HL-60 (cell line): ENCODE measurements at regions not wholly inside any gene's neighbourhood (a gene's known extent, or its start where the extent isn't known, plus 50 kb on each side); places are given as distances from the start of the nearest gene placed in this dataset.

Source experiments
- GABPA ChIP-seq: IDR thresholded peaks from 2 replicates; pipeline ENCODE4 v1.6.1; 2012; ENCODE audit warnings: low read depth
- POLR2AphosphoS5 ChIP-seq: IDR thresholded peaks from 2 replicates; pipeline ENCODE4 v1.6.1; 2012; ENCODE audit warnings: low read depth
- TF ChIP-seq, protein P1 (sequence below): IDR thresholded peaks from one replicate; pipeline ENCODE4 v1.5.1; 2011; ENCODE audit warnings: low read length, control low read depth, inconsistent platforms; ENCODE audit not compliant: insufficient read depth
- TF ChIP-seq, protein P2 (sequence below): IDR thresholded peaks from 2 replicates; pipeline ENCODE4 v1.6.1; 2012; ENCODE audit warnings: low read depth; ENCODE audit not compliant: insufficient replicate concordance

DNA sequence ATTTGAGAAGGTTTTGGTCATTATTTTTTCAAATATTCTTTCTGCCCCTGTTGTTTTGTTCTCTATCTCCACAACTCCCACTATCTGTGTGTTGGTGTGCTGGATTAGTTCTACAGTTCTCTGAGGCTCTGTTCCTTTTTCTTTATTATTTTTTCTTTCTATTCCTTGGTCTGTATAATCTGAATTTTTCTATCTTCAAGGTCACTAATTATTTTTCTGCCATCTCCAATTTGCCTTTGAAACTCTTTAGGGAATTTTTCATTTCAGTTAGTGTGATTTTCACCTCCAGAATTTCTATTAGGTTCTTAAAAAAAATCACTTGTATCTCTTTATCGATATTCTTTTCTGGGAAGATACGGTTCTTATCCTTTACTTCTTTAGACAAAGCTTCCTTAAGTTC is 82.1 kb upstream of the GGTLC1 start:
- TF ChIP-seq, protein P1, sequence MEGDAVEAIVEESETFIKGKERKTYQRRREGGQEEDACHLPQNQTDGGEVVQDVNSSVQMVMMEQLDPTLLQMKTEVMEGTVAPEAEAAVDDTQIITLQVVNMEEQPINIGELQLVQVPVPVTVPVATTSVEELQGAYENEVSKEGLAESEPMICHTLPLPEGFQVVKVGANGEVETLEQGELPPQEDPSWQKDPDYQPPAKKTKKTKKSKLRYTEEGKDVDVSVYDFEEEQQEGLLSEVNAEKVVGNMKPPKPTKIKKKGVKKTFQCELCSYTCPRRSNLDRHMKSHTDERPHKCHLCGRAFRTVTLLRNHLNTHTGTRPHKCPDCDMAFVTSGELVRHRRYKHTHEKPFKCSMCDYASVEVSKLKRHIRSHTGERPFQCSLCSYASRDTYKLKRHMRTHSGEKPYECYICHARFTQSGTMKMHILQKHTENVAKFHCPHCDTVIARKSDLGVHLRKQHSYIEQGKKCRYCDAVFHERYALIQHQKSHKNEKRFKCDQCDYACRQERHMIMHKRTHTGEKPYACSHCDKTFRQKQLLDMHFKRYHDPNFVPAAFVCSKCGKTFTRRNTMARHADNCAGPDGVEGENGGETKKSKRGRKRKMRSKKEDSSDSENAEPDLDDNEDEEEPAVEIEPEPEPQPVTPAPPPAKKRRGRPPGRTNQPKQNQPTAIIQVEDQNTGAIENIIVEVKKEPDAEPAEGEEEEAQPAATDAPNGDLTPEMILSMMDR: no peak
- TF ChIP-seq, protein P2, sequence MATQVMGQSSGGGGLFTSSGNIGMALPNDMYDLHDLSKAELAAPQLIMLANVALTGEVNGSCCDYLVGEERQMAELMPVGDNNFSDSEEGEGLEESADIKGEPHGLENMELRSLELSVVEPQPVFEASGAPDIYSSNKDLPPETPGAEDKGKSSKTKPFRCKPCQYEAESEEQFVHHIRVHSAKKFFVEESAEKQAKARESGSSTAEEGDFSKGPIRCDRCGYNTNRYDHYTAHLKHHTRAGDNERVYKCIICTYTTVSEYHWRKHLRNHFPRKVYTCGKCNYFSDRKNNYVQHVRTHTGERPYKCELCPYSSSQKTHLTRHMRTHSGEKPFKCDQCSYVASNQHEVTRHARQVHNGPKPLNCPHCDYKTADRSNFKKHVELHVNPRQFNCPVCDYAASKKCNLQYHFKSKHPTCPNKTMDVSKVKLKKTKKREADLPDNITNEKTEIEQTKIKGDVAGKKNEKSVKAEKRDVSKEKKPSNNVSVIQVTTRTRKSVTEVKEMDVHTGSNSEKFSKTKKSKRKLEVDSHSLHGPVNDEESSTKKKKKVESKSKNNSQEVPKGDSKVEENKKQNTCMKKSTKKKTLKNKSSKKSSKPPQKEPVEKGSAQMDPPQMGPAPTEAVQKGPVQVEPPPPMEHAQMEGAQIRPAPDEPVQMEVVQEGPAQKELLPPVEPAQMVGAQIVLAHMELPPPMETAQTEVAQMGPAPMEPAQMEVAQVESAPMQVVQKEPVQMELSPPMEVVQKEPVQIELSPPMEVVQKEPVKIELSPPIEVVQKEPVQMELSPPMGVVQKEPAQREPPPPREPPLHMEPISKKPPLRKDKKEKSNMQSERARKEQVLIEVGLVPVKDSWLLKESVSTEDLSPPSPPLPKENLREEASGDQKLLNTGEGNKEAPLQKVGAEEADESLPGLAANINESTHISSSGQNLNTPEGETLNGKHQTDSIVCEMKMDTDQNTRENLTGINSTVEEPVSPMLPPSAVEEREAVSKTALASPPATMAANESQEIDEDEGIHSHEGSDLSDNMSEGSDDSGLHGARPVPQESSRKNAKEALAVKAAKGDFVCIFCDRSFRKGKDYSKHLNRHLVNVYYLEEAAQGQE: no peak
- TF ChIP-seq GABPA (no peak), POLR2AphosphoS5 (no peak)
